Astrocyte (in vitro differentiated cells and primary cell): ENCODE measurements at regions not wholly inside any gene's neighbourhood (a gene's known extent, or its start where the extent isn't known, plus 50 kb on each side); places are given as distances from the start of the nearest gene placed in this dataset.
"Not testable (repeated sequence)": the region's sequence is repeated elsewhere in the genome, so short reads cannot be mapped to it uniquely, and the experiment has no call there.

ENCODE experiments used
- DNase-seq: peaks from one replicate; pipeline ENCODE4 v3.0.0-alpha.2; 2010; ENCODE audit warnings: low read depth
- FAIRE-seq: peaks from 2 replicates; lab custom pipeline; 2011; peaks lifted over from hg19 to GRCh38; lab: Jason Lieb, UNC
- H2AFZ ChIP-seq: 2 replicates; pipeline ENCODE4 v1.6.0; 2012; ENCODE audit warnings: low read depth, low read length, inconsistent platforms
- H3K27ac ChIP-seq: 2 replicates; pipeline ENCODE4 v1.5.1; 2011; ENCODE audit warnings: low read depth, low read length, inconsistent platforms
- H3K27me3 ChIP-seq: 2 replicates; pipeline ENCODE4 v1.6.0; 2011; ENCODE audit warnings: low read length, inconsistent platforms; ENCODE audit not compliant: insufficient read depth
- H3K36me3 ChIP-seq: 2 replicates; pipeline ENCODE4 v1.5.1; 2011; ENCODE audit warnings: low read length, inconsistent platforms; ENCODE audit not compliant: insufficient read depth
- H3K4me1 ChIP-seq: 2 replicates; pipeline ENCODE4 v1.5.1; 2011; ENCODE audit warnings: low read length, inconsistent platforms; ENCODE audit not compliant: insufficient read depth
- H3K4me2 ChIP-seq: 2 replicates; pipeline ENCODE4 v1.6.0; 2012; ENCODE audit warnings: low read length, inconsistent platforms
- H3K4me3 ChIP-seq: 2 replicates; pipeline ENCODE4 v1.5.1; 2011; ENCODE audit warnings: low read depth, mild to moderate bottlenecking, low read length, inconsistent platforms; ENCODE audit not compliant: insufficient read depth
- H3K79me2 ChIP-seq: 2 replicates; pipeline ENCODE4 v1.6.0; 2012; ENCODE audit warnings: mild to moderate bottlenecking, low read length, inconsistent platforms; ENCODE audit not compliant: insufficient read depth
- H3K9ac ChIP-seq: 2 replicates; pipeline ENCODE4 v1.6.0; 2012; ENCODE audit warnings: mild to moderate bottlenecking, low read length, inconsistent platforms
- H3K9me3 ChIP-seq: 2 replicates; pipeline ENCODE4 v1.5.1; 2012; ENCODE audit warnings: low read depth, mild to moderate bottlenecking, low read length, inconsistent platforms; ENCODE audit not compliant: insufficient read depth
- H4K20me1 ChIP-seq: 2 replicates; pipeline ENCODE4 v1.6.0; 2012; ENCODE audit warnings: low read length, inconsistent platforms; ENCODE audit not compliant: insufficient read depth
- H3K27ac Mint-ChIP-seq: one replicate; pipeline ENCODE4 v1.8.0; 2021; ENCODE audit warnings: mild to moderate bottlenecking, mixed read lengths; ENCODE audit not compliant: unreplicated experiment
- H3K27me3 Mint-ChIP-seq: one replicate; pipeline ENCODE4 v1.8.0; 2021; ENCODE audit warnings: low read depth, mixed read lengths; ENCODE audit not compliant: unreplicated experiment
- H3K36me3 Mint-ChIP-seq: one replicate; pipeline ENCODE4 v1.8.0; 2021; ENCODE audit warnings: low read depth, mixed read lengths; ENCODE audit not compliant: unreplicated experiment
- H3K4me1 Mint-ChIP-seq: one replicate; pipeline ENCODE4 v1.8.0; 2021; ENCODE audit warnings: low read depth, mixed read lengths; ENCODE audit not compliant: unreplicated experiment
- H3K4me3 Mint-ChIP-seq: one replicate; pipeline ENCODE4 v1.8.0; 2021; ENCODE audit warnings: mild to moderate bottlenecking, moderate library complexity, mixed read lengths; ENCODE audit not compliant: unreplicated experiment
- H3K9me3 Mint-ChIP-seq: one replicate; pipeline ENCODE4 v1.8.0; 2021; ENCODE audit warnings: mild to moderate bottlenecking, mixed read lengths; ENCODE audit not compliant: unreplicated experiment

- not testable (repeated sequence) for FAIRE-seq
These were observed 302.7 kb downstream of the CCDC74A start for GRCh38 chr2:131830242-131830945.

GRCh38 chr2:131830946-131831310 is 303.2 kb downstream of the CCDC74A start:
- not testable (repeated sequence) for H3K27me3 Mint-ChIP-seq, H3K4me2 ChIP-seq, H3K4me3 Mint-ChIP-seq, H3K36me3 Mint-ChIP-seq, H3K27me3 ChIP-seq, H3K27ac Mint-ChIP-seq, H3K9me3 Mint-ChIP-seq, H3K4me3 ChIP-seq, H3K9ac ChIP-seq, DNase-seq, H3K36me3 ChIP-seq, H3K4me1 ChIP-seq, FAIRE-seq, H2AFZ ChIP-seq, H3K4me1 Mint-ChIP-seq, H3K79me2 ChIP-seq, H4K20me1 ChIP-seq, H3K9me3 ChIP-seq, H3K27ac ChIP-seq

More at GRCh38 chr2:131830242-131830945, 302.7 kb downstream of the CCDC74A start:
- not testable (repeated sequence) for H4K20me1 ChIP-seq, H3K27me3 ChIP-seq, H3K4me1 ChIP-seq, H3K27ac ChIP-seq, H3K79me2 ChIP-seq, H2AFZ ChIP-seq, DNase-seq, H3K36me3 Mint-ChIP-seq, H3K4me1 Mint-ChIP-seq, H3K9ac ChIP-seq, H3K4me2 ChIP-seq, H3K9me3 Mint-ChIP-seq, H3K36me3 ChIP-seq, H3K27me3 Mint-ChIP-seq, H3K4me3 ChIP-seq, H3K27ac Mint-ChIP-seq, H3K4me3 Mint-ChIP-seq, H3K9me3 ChIP-seq

- H3K27me3 Mint-ChIP-seq, H2AFZ ChIP-seq, H3K9me3 Mint-ChIP-seq, H3K4me3 ChIP-seq, H3K4me1 Mint-ChIP-seq, H3K79me2 ChIP-seq, FAIRE-seq, H3K27me3 ChIP-seq, DNase-seq, H3K4me3 Mint-ChIP-seq, H3K4me2 ChIP-seq, H3K36me3 ChIP-seq, H3K9ac ChIP-seq, H3K4me1 ChIP-seq, H3K9me3 ChIP-seq, H3K27ac ChIP-seq, H3K27ac Mint-ChIP-seq, H4K20me1 ChIP-seq, H3K36me3 Mint-ChIP-seq: not testable (repeated sequence)
These were observed 303.9 kb downstream of the CCDC74A start for GRCh38 chr2:131831450-131832208.

- H3K27me3 ChIP-seq, H3K79me2 ChIP-seq, H3K4me1 Mint-ChIP-seq, H3K4me1 ChIP-seq, H3K9me3 Mint-ChIP-seq, H3K36me3 Mint-ChIP-seq, H3K27ac ChIP-seq, H3K4me3 ChIP-seq, H3K9ac ChIP-seq, DNase-seq, H3K4me3 Mint-ChIP-seq, H4K20me1 ChIP-seq, FAIRE-seq, H2AFZ ChIP-seq, H3K27ac Mint-ChIP-seq, H3K36me3 ChIP-seq, H3K9me3 ChIP-seq, H3K4me2 ChIP-seq: not testable (repeated sequence)
- H3K27me3 Mint-ChIP-seq = peaks cover 10% of the 10 kb centered on the region
These were observed 304.6 kb downstream of the CCDC74A start for GRCh38 chr2:131832209-131832780.

GRCh38 chr2:131832917-131833316 is 305.2 kb downstream of the CCDC74A start:
- not testable (repeated sequence) for FAIRE-seq, H3K4me1 Mint-ChIP-seq, DNase-seq, H3K4me1 ChIP-seq, H2AFZ ChIP-seq, H3K9me3 ChIP-seq, H3K27ac ChIP-seq, H3K4me3 ChIP-seq, H3K4me2 ChIP-seq, H3K9me3 Mint-ChIP-seq, H3K27me3 ChIP-seq, H3K27ac Mint-ChIP-seq, H3K9ac ChIP-seq, H3K4me3 Mint-ChIP-seq, H3K79me2 ChIP-seq, H4K20me1 ChIP-seq, H3K36me3 ChIP-seq, H3K36me3 Mint-ChIP-seq
- peaks cover 15% of the 10 kb centered on the region for H3K27me3 Mint-ChIP-seq
